Prostate gland (tissue), 2 donors: ENCODE measurements at regions not wholly inside any gene's neighbourhood (a gene's known extent, or its start where the extent isn't known, plus 50 kb on each side); places are given as distances from the start of the nearest gene placed in this dataset.

ENCODE experiments used
- DNase-seq: peaks from one replicate; pipeline ENCODE4 v3.0.0-alpha.2; 2019; ENCODE audit warnings: low spot score
- H3K27ac ChIP-seq, 2 donors: fragments of 200-600 bp; sonication (generic); 2 replicates each; pipeline ENCODE4 v1.5.1; 2017 to 2019
- H3K27me3 ChIP-seq: fragments of 200-600 bp; sonication (generic); replicated peaks from 2 replicates; pipeline ENCODE4 v1.5.1; 2019; ENCODE audit not compliant: insufficient read depth
- H3K36me3 ChIP-seq, 2 donors: fragments of 200-600 bp; sonication (generic); 1 replicate in 1 of 2; 2 replicates in 1 of 2; pipeline versions ENCODE4 v1.5.1 to v1.8.1; 2017 to 2019
- H3K4me1 ChIP-seq: fragments of 200-600 bp; sonication (generic); replicated peaks from 2 replicates; pipeline ENCODE4 v1.5.1; 2019
- H3K4me3 ChIP-seq, 2 donors: fragments of 200-600 bp; sonication (generic); 2 replicates each; pipeline ENCODE4 v1.5.1; 2017 to 2019
- H3K9me3 ChIP-seq: fragments of 200-600 bp; sonication (generic); 2 replicates; pipeline ENCODE4 v1.5.1; 2017
- POLR2A ChIP-seq: fragments of 450-650 bp; IDR thresholded peaks from one replicate; pipeline ENCODE4 v1.6.1; 2016; ENCODE audit warnings: antibody characterized with exemption, mild to moderate bottlenecking
- POLR2AphosphoS5 ChIP-seq: sonication (generic); formaldehyde crosslinking; IDR thresholded peaks from one replicate; pipeline ENCODE4 v1.6.1; 2017; ENCODE audit warnings: antibody characterized with exemption
- WGBS: methylation state at CpG from one replicate; pipeline ENCODE4 v1.1.5; 2018; 5-methylcytosine and 5-hydroxymethylcytosine counted together
- intact Hi-C: fragments of 100-400 bp; cut with DNase I; formaldehyde crosslinking; loops from one replicate; pipeline ENCODE4 v1.14.2; 2022
- TF ChIP-seq, protein P1 (sequence below), 4 experiments: fragments of 200-600 bp in 2 of 4; fragments of 450-650 bp in 2 of 4; sonication (generic) in 2 of 4; IDR thresholded peaks; 1 replicate in 3 of 4; 2 replicates in 1 of 4; pipeline ENCODE4 v1.5.1; 2016 to 2019; ENCODE audit warnings: antibody characterized with exemption in 4 of 4, mild to moderate bottlenecking in 2 of 4, moderate library complexity in 2 of 4

DNA sequence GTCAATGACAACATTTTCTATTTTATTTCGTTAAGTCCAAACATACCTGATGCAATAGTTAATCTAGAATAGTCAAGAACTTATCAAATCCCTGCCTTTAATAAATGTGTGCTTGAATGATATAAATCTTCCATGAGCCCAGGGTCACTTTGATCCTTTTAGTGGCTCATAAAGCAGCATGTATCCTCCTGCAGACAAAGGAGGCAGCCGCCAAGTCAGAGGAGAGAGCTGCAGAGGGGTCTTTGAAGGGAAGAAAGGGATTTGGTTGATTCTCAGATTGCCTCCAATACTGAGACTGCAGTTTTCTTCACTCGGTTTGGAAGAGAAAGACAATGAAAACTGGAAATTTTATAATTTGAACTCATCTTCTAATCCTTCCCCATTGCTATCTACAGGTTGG, 378.4 kb upstream of the PIK3C3 start:
- Histone ChIP-seq H3K36me3 (no peaks in the 10 kb centered on the region), H3K27ac (no peak overlapping the region), H3K4me1 (no peaks in the 10 kb centered on the region), H3K9me3 (no peaks in the 10 kb centered on the region), H3K4me3 (no peak overlapping the region), H3K27me3 (no peaks in the 10 kb centered on the region)
- no peak for DNase-seq
- 61% methylated on average over 3 of the region's 3 CpGs for WGBS
- intact Hi-C loops = no loop called here
- TF ChIP-seq POLR2A (no peak), POLR2AphosphoS5 (no peak)
- TF ChIP-seq, protein P1, sequence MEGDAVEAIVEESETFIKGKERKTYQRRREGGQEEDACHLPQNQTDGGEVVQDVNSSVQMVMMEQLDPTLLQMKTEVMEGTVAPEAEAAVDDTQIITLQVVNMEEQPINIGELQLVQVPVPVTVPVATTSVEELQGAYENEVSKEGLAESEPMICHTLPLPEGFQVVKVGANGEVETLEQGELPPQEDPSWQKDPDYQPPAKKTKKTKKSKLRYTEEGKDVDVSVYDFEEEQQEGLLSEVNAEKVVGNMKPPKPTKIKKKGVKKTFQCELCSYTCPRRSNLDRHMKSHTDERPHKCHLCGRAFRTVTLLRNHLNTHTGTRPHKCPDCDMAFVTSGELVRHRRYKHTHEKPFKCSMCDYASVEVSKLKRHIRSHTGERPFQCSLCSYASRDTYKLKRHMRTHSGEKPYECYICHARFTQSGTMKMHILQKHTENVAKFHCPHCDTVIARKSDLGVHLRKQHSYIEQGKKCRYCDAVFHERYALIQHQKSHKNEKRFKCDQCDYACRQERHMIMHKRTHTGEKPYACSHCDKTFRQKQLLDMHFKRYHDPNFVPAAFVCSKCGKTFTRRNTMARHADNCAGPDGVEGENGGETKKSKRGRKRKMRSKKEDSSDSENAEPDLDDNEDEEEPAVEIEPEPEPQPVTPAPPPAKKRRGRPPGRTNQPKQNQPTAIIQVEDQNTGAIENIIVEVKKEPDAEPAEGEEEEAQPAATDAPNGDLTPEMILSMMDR (IDR thresholded peaks at IDR 0.05) = no peak

DNA sequence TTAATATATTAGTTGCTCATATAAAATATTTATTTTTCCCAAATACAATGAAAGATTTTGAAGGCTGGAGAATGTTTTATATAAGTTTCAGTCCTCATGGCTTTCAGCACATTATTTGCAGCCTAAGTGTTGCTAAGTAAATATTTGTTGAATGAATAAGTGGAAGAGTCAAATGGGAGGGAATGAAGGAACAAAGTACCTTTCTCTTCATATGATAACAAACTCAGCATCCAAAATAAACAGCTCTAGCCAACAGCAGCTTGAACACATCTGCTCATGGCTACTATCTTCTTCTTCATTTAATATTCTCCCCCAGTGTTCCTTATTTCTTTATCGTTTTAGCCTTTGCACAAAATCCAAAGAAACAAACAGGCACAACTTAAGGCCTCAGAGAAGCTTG, 385.2 kb upstream of the PIK3C3 start:
- no peak overlapping the region for H3K4me3 ChIP-seq
- no peak overlapping the region for H3K27ac ChIP-seq
- WGBS = 40% methylated on average over 1 of the region's 1 CpG
- intact Hi-C loops = no loop called here
- TF ChIP-seq POLR2AphosphoS5 (no peak), POLR2A (no peak)
- TF ChIP-seq, protein P1 (IDR thresholded peaks at IDR 0.05) = no peak
- H3K9me3 ChIP-seq = no peaks in the 10 kb centered on the region
- H3K27me3 ChIP-seq = no peaks in the 10 kb centered on the region
- no peaks in the 10 kb centered on the region for H3K4me1 ChIP-seq
- no peaks in the 10 kb centered on the region for H3K36me3 ChIP-seq
- DNase-seq = no peak

DNA sequence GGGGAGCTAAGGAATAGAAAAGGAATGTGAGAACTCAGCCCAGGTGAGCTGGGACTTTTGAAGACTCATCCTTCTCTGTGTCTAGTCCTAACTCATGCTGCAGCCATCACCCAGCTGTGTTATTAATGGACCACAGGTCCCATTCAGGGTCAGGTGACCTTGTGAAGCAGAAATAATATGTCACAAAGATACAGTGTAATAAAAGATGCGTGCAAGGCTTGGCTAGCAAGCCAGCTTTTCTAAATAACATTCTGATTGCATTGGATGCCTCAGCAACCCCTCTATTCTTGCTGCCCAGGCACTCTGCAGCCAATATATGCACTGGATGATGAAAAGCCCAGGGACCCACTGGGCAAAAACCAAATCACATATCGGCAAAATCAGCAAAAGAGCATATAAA, 393.1 kb upstream of the PIK3C3 start:
- no peak overlapping the region for H3K27ac ChIP-seq
- no peak for DNase-seq
- TF ChIP-seq POLR2A = no peak
- TF ChIP-seq POLR2AphosphoS5 = no peak
- TF ChIP-seq, protein P1 (IDR thresholded peaks at IDR 0.05) = no peak
- H3K4me1 ChIP-seq = no peaks in the 10 kb centered on the region
- H3K9me3 ChIP-seq = no peaks in the 10 kb centered on the region
- no peak overlapping the region for H3K4me3 ChIP-seq
- H3K27me3 ChIP-seq = no peaks in the 10 kb centered on the region
- H3K36me3 ChIP-seq = no peaks in the 10 kb centered on the region
- intact Hi-C loops = no loop called here
- 83% methylated on average over 2 of the region's 2 CpGs for WGBS

DNA sequence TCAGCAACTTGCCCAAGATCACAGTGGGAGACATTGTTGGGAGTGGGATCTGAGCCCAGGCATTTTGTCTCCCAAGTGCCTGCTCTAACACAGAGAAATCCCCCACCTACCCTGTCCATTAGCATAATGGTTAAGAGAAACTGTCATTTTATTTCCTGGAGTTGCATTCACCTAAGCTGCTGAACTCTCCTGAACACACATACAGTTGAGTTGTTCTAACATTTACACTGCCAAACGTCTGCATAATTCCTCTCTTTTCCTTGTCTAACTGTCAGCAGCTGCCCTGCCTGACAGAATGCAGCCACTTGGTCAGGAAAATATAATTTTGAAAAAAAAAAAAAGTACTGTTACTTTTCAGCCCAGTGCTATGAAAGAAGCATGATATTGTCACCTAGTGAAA, 396.3 kb upstream of the PIK3C3 start:
- WGBS = 33% methylated on average over 1 of the region's 1 CpG
- H3K27ac ChIP-seq = no peak overlapping the region
- H3K27me3 ChIP-seq = no peaks in the 10 kb centered on the region
- H3K4me3 ChIP-seq = no peak overlapping the region
- intact Hi-C loops = no loop called here
- H3K36me3 ChIP-seq = no peaks in the 10 kb centered on the region
- DNase-seq = no peak
- no peaks in the 10 kb centered on the region for H3K9me3 ChIP-seq
- H3K4me1 ChIP-seq = no peaks in the 10 kb centered on the region
- TF ChIP-seq POLR2A = no peak
- no peak for TF ChIP-seq POLR2AphosphoS5

DNA sequence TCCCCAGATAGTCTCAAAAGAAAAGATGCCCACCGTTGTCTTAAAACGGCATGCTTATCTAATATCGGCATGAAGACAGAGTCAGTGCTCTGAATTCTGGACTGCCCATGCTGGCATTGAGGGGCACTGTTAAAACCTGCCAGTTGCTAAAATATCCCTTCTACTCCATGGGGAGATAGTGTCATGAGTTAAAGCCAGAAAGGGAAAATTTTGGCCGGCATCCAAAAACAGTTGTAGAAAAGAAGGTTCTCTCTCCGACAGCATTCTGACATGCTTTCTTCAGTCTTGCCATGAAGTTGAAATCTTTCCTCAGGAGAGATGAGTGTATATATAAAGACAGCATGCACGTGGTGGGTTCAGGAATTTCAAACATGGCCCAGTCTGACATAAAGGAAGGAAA, 401.3 kb upstream of the PIK3C3 start:
- intact Hi-C loops = no loop called here
- H3K4me3 ChIP-seq = no peak overlapping the region
- H3K27me3 ChIP-seq = no peaks in the 10 kb centered on the region
- no peaks in the 10 kb centered on the region for H3K4me1 ChIP-seq
- H3K9me3 ChIP-seq = no peaks in the 10 kb centered on the region
- no peaks in the 10 kb centered on the region for H3K36me3 ChIP-seq
- TF ChIP-seq, protein P1 (IDR thresholded peaks at IDR 0.05) = no peak
- TF ChIP-seq POLR2AphosphoS5 = no peak
- no peak for TF ChIP-seq POLR2A
- no peak for DNase-seq
- WGBS = 47% methylated on average over 6 of the region's 6 CpGs
- H3K27ac ChIP-seq = no peak overlapping the region
